ENCODE measurements at regions not wholly inside any gene's neighbourhood (a gene's known extent, or its start where the extent isn't known, plus 50 kb on each side); places are given as distances from the start of the nearest gene placed in this dataset.
"Not testable (repeated sequence)": the region's sequence is repeated elsewhere in the genome, so short reads cannot be mapped to it uniquely, and the experiment has no call there.

- not testable (repeated sequence) for DNase-seq (ENCODE audit: low read depth in 6 of 9, low spot score in 9 of 9); H3K27ac ChIP-seq (ENCODE audit: low read depth in 1 of 2, low read length in 1 of 2); H3K4me1 ChIP-seq (ENCODE audit: control insufficient read depth in 2 of 2, insufficient read depth in 2 of 2, low read length in 2 of 2); H3K27me3 ChIP-seq (ENCODE audit: control insufficient read depth in 2 of 2, insufficient read depth in 1 of 2, low read length in 1 of 2); H3K4me3 ChIP-seq (ENCODE audit: low read length in 2 of 2); H3K36me3 ChIP-seq (ENCODE audit: control insufficient read depth in 2 of 2, insufficient read depth in 2 of 2, low read length in 1 of 2); H3K9me3 ChIP-seq (ENCODE audit: control insufficient read depth in 2 of 2, insufficient read depth in 1 of 2, low read length in 1 of 2)
- 93% methylated on average over 2 of the region's 2 CpGs for WGBS
These were observed 81.6 kb downstream of the P2RY10 start for GRCh38 chrX:79026742-79027141.

GRCh38 chrX:79035421-79035820 lies 90.2 kb downstream of the P2RY10 start:
- DNase-seq (ENCODE audit: low read depth in 6 of 9, low spot score in 9 of 9), result no peak
- Histone ChIP-seq H3K4me3 (ENCODE audit: low read length in 2 of 2) (no peak overlapping the region), H3K27ac (ENCODE audit: low read depth in 1 of 2, low read length in 1 of 2) (peak overlapping the region in 1 of 2 donors; percentile 52), H3K4me1 (ENCODE audit: control insufficient read depth in 2 of 2, insufficient read depth in 2 of 2, low read length in 2 of 2) (peaks cover 0 to 5% of the 10 kb centered on the region in 2 donors), H3K9me3 (ENCODE audit: control insufficient read depth in 2 of 2, insufficient read depth in 1 of 2, low read length in 1 of 2) (no peaks in the 10 kb centered on the region), H3K27me3 (ENCODE audit: control insufficient read depth in 2 of 2, insufficient read depth in 1 of 2, low read length in 1 of 2) (no peaks in the 10 kb centered on the region), H3K36me3 (ENCODE audit: control insufficient read depth in 2 of 2, insufficient read depth in 2 of 2, low read length in 1 of 2) (no peaks in the 10 kb centered on the region)
- 74% methylated on average over 1 of the region's 1 CpG for WGBS

GRCh38 chrX:79036157-79036880 lies 91.1 kb downstream of the P2RY10 start:
- no peak overlapping the region for H3K4me3 ChIP-seq (ENCODE audit: low read length in 2 of 2)
- peaks cover 0 to 5% of the 10 kb centered on the region in 2 donors for H3K4me1 ChIP-seq (ENCODE audit: control insufficient read depth in 2 of 2, insufficient read depth in 2 of 2, low read length in 2 of 2)
- peak overlapping the region in 1 of 2 donors; percentile 26 for H3K27ac ChIP-seq (ENCODE audit: low read depth in 1 of 2, low read length in 1 of 2)
- WGBS, result 69% methylated on average over 4 of the region's 4 CpGs
- H3K27me3 ChIP-seq (ENCODE audit: control insufficient read depth in 2 of 2, insufficient read depth in 1 of 2, low read length in 1 of 2), result no peaks in the 10 kb centered on the region
- H3K36me3 ChIP-seq (ENCODE audit: control insufficient read depth in 2 of 2, insufficient read depth in 2 of 2, low read length in 1 of 2), result no peaks in the 10 kb centered on the region
- H3K9me3 ChIP-seq (ENCODE audit: control insufficient read depth in 2 of 2, insufficient read depth in 1 of 2, low read length in 1 of 2), result no peaks in the 10 kb centered on the region
- peak in 3 of 9 donors; percentile 1 to 21 (median 2) for DNase-seq (ENCODE audit: low read depth in 6 of 9, low spot score in 9 of 9)

- no peak for DNase-seq (ENCODE audit: low read depth in 6 of 9, low spot score in 9 of 9)
- no peaks in the 10 kb centered on the region for H3K36me3 ChIP-seq (ENCODE audit: control insufficient read depth in 2 of 2, insufficient read depth in 2 of 2, low read length in 1 of 2)
- H3K4me1 ChIP-seq (ENCODE audit: control insufficient read depth in 2 of 2, insufficient read depth in 2 of 2, low read length in 2 of 2), result no peaks in the 10 kb centered on the region
- H3K27ac ChIP-seq (ENCODE audit: low read depth in 1 of 2, low read length in 1 of 2), result no peak overlapping the region
- no peak overlapping the region for H3K4me3 ChIP-seq (ENCODE audit: low read length in 2 of 2)
- 60% methylated on average over 5 of the region's 5 CpGs for WGBS
- H3K9me3 ChIP-seq (ENCODE audit: control insufficient read depth in 2 of 2, insufficient read depth in 1 of 2, low read length in 1 of 2), result no peaks in the 10 kb centered on the region
- H3K27me3 ChIP-seq (ENCODE audit: control insufficient read depth in 2 of 2, insufficient read depth in 1 of 2, low read length in 1 of 2), result no peaks in the 10 kb centered on the region
These were observed 78.8 kb upstream of the GPR174 start for GRCh38 chrX:79065696-79066095.

- Histone ChIP-seq H3K9me3 (ENCODE audit: control insufficient read depth in 2 of 2, insufficient read depth in 1 of 2, low read length in 1 of 2) (no peaks in the 10 kb centered on the region), H3K4me1 (ENCODE audit: control insufficient read depth in 2 of 2, insufficient read depth in 2 of 2, low read length in 2 of 2) (peaks cover 0 to 2% of the 10 kb centered on the region in 2 donors), H3K36me3 (ENCODE audit: control insufficient read depth in 2 of 2, insufficient read depth in 2 of 2, low read length in 1 of 2) (no peaks in the 10 kb centered on the region), H3K4me3 (ENCODE audit: low read length in 2 of 2) (no peak overlapping the region), H3K27me3 (ENCODE audit: control insufficient read depth in 2 of 2, insufficient read depth in 1 of 2, low read length in 1 of 2) (no peaks in the 10 kb centered on the region), H3K27ac (ENCODE audit: low read depth in 1 of 2, low read length in 1 of 2) (no peak overlapping the region)
- 97% methylated on average over 6 of the region's 6 CpGs for WGBS
- DNase-seq (ENCODE audit: low read depth in 6 of 9, low spot score in 9 of 9), result no peak
These were observed 66.4 kb upstream of the GPR174 start for GRCh38 chrX:79078114-79078513.

- 92% methylated on average over 1 of the region's 1 CpG for WGBS
These were observed 65.0 kb upstream of the GPR174 start for GRCh38 chrX:79079477-79079876.

GRCh38 chrX:79080141-79080540 lies 64.3 kb upstream of the GPR174 start:
- no peak for DNase-seq (ENCODE audit: low read depth in 6 of 9, low spot score in 9 of 9)
- no peak overlapping the region for H3K4me3 ChIP-seq (ENCODE audit: low read length in 2 of 2)
- no peaks in the 10 kb centered on the region for H3K36me3 ChIP-seq (ENCODE audit: control insufficient read depth in 2 of 2, insufficient read depth in 2 of 2, low read length in 1 of 2)
- no peak overlapping the region for H3K27ac ChIP-seq (ENCODE audit: low read depth in 1 of 2, low read length in 1 of 2)
- peaks cover 0 to 2% of the 10 kb centered on the region in 2 donors for H3K4me1 ChIP-seq (ENCODE audit: control insufficient read depth in 2 of 2, insufficient read depth in 2 of 2, low read length in 2 of 2)
- no peaks in the 10 kb centered on the region for H3K27me3 ChIP-seq (ENCODE audit: control insufficient read depth in 2 of 2, insufficient read depth in 1 of 2, low read length in 1 of 2)
- WGBS, result 93% methylated on average over 2 of the region's 2 CpGs
- no peaks in the 10 kb centered on the region for H3K9me3 ChIP-seq (ENCODE audit: control insufficient read depth in 2 of 2, insufficient read depth in 1 of 2, low read length in 1 of 2)

More at GRCh38 chrX:79079477-79079876, 65.0 kb upstream of the GPR174 start:
- Histone ChIP-seq H3K9me3 (ENCODE audit: control insufficient read depth in 2 of 2, insufficient read depth in 1 of 2, low read length in 1 of 2) (no peaks in the 10 kb centered on the region), H3K36me3 (ENCODE audit: control insufficient read depth in 2 of 2, insufficient read depth in 2 of 2, low read length in 1 of 2) (no peaks in the 10 kb centered on the region), H3K4me3 (ENCODE audit: low read length in 2 of 2) (no peak overlapping the region), H3K27ac (ENCODE audit: low read depth in 1 of 2, low read length in 1 of 2) (no peak overlapping the region), H3K4me1 (ENCODE audit: control insufficient read depth in 2 of 2, insufficient read depth in 2 of 2, low read length in 2 of 2) (peaks cover 0 to 2% of the 10 kb centered on the region in 2 donors), H3K27me3 (ENCODE audit: control insufficient read depth in 2 of 2, insufficient read depth in 1 of 2, low read length in 1 of 2) (no peaks in the 10 kb centered on the region)
- no peak for DNase-seq (ENCODE audit: low read depth in 6 of 9, low spot score in 9 of 9)

GRCh38 chrX:79081895-79082512 lies 62.5 kb upstream of the GPR174 start:
- Histone ChIP-seq H3K27me3 (ENCODE audit: control insufficient read depth in 2 of 2, insufficient read depth in 1 of 2, low read length in 1 of 2) (no peaks in the 10 kb centered on the region), H3K4me1 (ENCODE audit: control insufficient read depth in 2 of 2, insufficient read depth in 2 of 2, low read length in 2 of 2) (peaks cover 0 to 2% of the 10 kb centered on the region in 2 donors), H3K9me3 (ENCODE audit: control insufficient read depth in 2 of 2, insufficient read depth in 1 of 2, low read length in 1 of 2) (no peaks in the 10 kb centered on the region), H3K27ac (ENCODE audit: low read depth in 1 of 2, low read length in 1 of 2) (no peak overlapping the region), H3K36me3 (ENCODE audit: control insufficient read depth in 2 of 2, insufficient read depth in 2 of 2, low read length in 1 of 2) (no peaks in the 10 kb centered on the region), H3K4me3 (ENCODE audit: low read length in 2 of 2) (no peak overlapping the region)
- peak; percentile 41 to 86 (median 58) for DNase-seq (ENCODE audit: low read depth in 6 of 9, low spot score in 9 of 9)
- WGBS, result 25% methylated on average over 6 of the region's 6 CpGs

GRCh38 chrX:79082899-79083298 lies 61.6 kb upstream of the GPR174 start:
- peak in 2 of 9 donors; percentile 15 to 55 for DNase-seq (ENCODE audit: low read depth in 6 of 9, low spot score in 9 of 9)
- H3K9me3 ChIP-seq (ENCODE audit: control insufficient read depth in 2 of 2, insufficient read depth in 1 of 2, low read length in 1 of 2), result no peaks in the 10 kb centered on the region
- peak overlapping the region in 1 of 2 donors; percentile 43 for H3K27ac ChIP-seq (ENCODE audit: low read depth in 1 of 2, low read length in 1 of 2)
- peaks cover 0 to 2% of the 10 kb centered on the region in 2 donors for H3K4me1 ChIP-seq (ENCODE audit: control insufficient read depth in 2 of 2, insufficient read depth in 2 of 2, low read length in 2 of 2)
- no peaks in the 10 kb centered on the region for H3K27me3 ChIP-seq (ENCODE audit: control insufficient read depth in 2 of 2, insufficient read depth in 1 of 2, low read length in 1 of 2)
- H3K4me3 ChIP-seq (ENCODE audit: low read length in 2 of 2), result no peak overlapping the region
- no peaks in the 10 kb centered on the region for H3K36me3 ChIP-seq (ENCODE audit: control insufficient read depth in 2 of 2, insufficient read depth in 2 of 2, low read length in 1 of 2)
- WGBS, result 56% methylated on average over 3 of the region's 3 CpGs
